Liver (tissue), 7 donors: ENCODE measurements at regions not wholly inside any gene's neighbourhood (a gene's known extent, or its start where the extent isn't known, plus 50 kb on each side); places are given as distances from the start of the nearest gene placed in this dataset.

Experiments
- DNase-seq: peaks from one replicate; pipeline ENCODE4 v3.0.0-alpha.2; 2017; ENCODE audit warnings: low spot score
- H3K27ac ChIP-seq, 2 donors: one replicate each; pipeline ENCODE4 v1.7.0; 2013; ENCODE audit warnings: inconsistent platforms in 2 of 2, low read length in 2 of 2, control low read depth in 1 of 2, low read depth in 1 of 2, mild to moderate bottlenecking in 1 of 2
- H3K27me3 ChIP-seq, 4 donors: one replicate each; pipeline versions ENCODE4 v1.6.1 to v1.7.0; 2013; ENCODE audit warnings: low read length in 3 of 4, inconsistent platforms in 1 of 4, mild to moderate bottlenecking in 1 of 4, moderate library complexity in 1 of 4; ENCODE audit not compliant: control insufficient read depth in 4 of 4, insufficient read depth in 4 of 4
- H3K36me3 ChIP-seq, 4 donors: one replicate each; pipeline versions ENCODE4 v1.6.1 to v1.7.0; 2013; ENCODE audit warnings: low read length in 3 of 4, mild to moderate bottlenecking in 3 of 4, low read depth in 1 of 4, moderate library complexity in 1 of 4; ENCODE audit not compliant: control insufficient read depth in 4 of 4, insufficient read depth in 3 of 4
- H3K4me1 ChIP-seq, 4 donors: one replicate each; pipeline versions ENCODE4 v1.6.1 to v1.7.0; 2013; ENCODE audit warnings: low read length in 3 of 4, mild to moderate bottlenecking in 3 of 4, moderate library complexity in 1 of 4; ENCODE audit not compliant: control insufficient read depth in 4 of 4, insufficient read depth in 4 of 4
- H3K4me3 ChIP-seq, 3 donors: one replicate each; pipeline versions ENCODE4 v1.6.1 to v1.7.0; 2013; ENCODE audit warnings: low read length in 3 of 3, control low read depth in 1 of 3, low read depth in 1 of 3, mild to moderate bottlenecking in 1 of 3
- H3K9ac ChIP-seq, 2 donors: one replicate each; pipeline ENCODE4 v1.7.0; 2013; ENCODE audit warnings: low read length in 2 of 2, mild to moderate bottlenecking in 2 of 2, moderate library complexity in 2 of 2, control low read depth in 1 of 2, low read depth in 1 of 2
- H3K9me3 ChIP-seq, 4 donors: one replicate each; pipeline versions ENCODE4 v1.6.1 to v1.7.0; 2013; ENCODE audit warnings: low read length in 3 of 4; ENCODE audit not compliant: control insufficient read depth in 4 of 4
- EGR1 ChIP-seq, 2 donors: IDR thresholded peaks; 2 replicates each; pipeline ENCODE4 v1.6.1; 2016 to 2018; ENCODE audit warnings: antibody characterized with exemption in 2 of 2, low read depth in 2 of 2
- FOXA1 ChIP-seq: IDR thresholded peaks from 2 replicates; pipeline ENCODE4 v1.6.1; 2016; ENCODE audit warnings: antibody characterized with exemption
- GABPA ChIP-seq, 2 donors: IDR thresholded peaks in 1 of 2; conservative IDR thresholded peaks in 1 of 2; 2 replicates each; pipeline ENCODE4 v1.6.1; 2016; ENCODE audit warnings: antibody characterized with exemption in 2 of 2, mild to moderate bottlenecking in 1 of 2, moderate library complexity in 1 of 2
- HNF4G ChIP-seq: IDR thresholded peaks from 2 replicates; pipeline ENCODE4 v1.6.1; 2016; ENCODE audit warnings: antibody characterized with exemption
- JUND ChIP-seq, 2 donors: IDR thresholded peaks; 2 replicates each; pipeline ENCODE4 v1.6.1; 2016; ENCODE audit warnings: antibody characterized with exemption in 2 of 2
- NR2F2 ChIP-seq: IDR thresholded peaks from 2 replicates; pipeline ENCODE4 v1.6.1; 2016; ENCODE audit warnings: antibody characterized with exemption
- RAD21 ChIP-seq, 2 donors: IDR thresholded peaks; 2 replicates each; pipeline ENCODE4 v1.6.1; 2016; ENCODE audit warnings: antibody characterized with exemption in 2 of 2, mild to moderate bottlenecking in 2 of 2
- RXRA ChIP-seq, 2 donors: IDR thresholded peaks; 2 replicates each; pipeline ENCODE4 v1.6.1; 2017 to 2018; ENCODE audit warnings: antibody characterized with exemption in 2 of 2, mild to moderate bottlenecking in 1 of 2
- SP1 ChIP-seq: IDR thresholded peaks from 2 replicates; pipeline ENCODE4 v1.6.1; 2018; ENCODE audit warnings: antibody characterized with exemption, mild to moderate bottlenecking
- TAF1 ChIP-seq: conservative IDR thresholded peaks from 2 replicates; pipeline ENCODE4 v1.6.1; 2016; ENCODE audit warnings: antibody characterized with exemption, mild to moderate bottlenecking
- YY1 ChIP-seq: IDR thresholded peaks from 2 replicates; pipeline ENCODE4 v1.6.1; 2016; ENCODE audit warnings: antibody characterized with exemption, mild to moderate bottlenecking
- WGBS: extraction: QIAGEN DNeasy Blood & Tissue Kit; methylation state at CpG from one replicate; pipeline ENCODE4 v1.1.7; 2013; 5-methylcytosine and 5-hydroxymethylcytosine counted together
- TF ChIP-seq, protein P1 (sequence below): IDR thresholded peaks from 2 replicates; pipeline ENCODE4 v1.6.1; 2016; ENCODE audit warnings: antibody characterized with exemption
- TF ChIP-seq, protein P2 (sequence below): IDR thresholded peaks from 2 replicates; pipeline ENCODE4 v1.6.1; 2016; ENCODE audit warnings: antibody characterized with exemption, mild to moderate bottlenecking
- TF ChIP-seq, protein P3 (sequence below): IDR thresholded peaks from 2 replicates; pipeline ENCODE4 v1.6.1; 2016; ENCODE audit warnings: antibody characterized with exemption
- donor health status: healthy.
- donor health status: healthy.
- donor health status: healthy.
- donor health status: healthy.

DNA sequence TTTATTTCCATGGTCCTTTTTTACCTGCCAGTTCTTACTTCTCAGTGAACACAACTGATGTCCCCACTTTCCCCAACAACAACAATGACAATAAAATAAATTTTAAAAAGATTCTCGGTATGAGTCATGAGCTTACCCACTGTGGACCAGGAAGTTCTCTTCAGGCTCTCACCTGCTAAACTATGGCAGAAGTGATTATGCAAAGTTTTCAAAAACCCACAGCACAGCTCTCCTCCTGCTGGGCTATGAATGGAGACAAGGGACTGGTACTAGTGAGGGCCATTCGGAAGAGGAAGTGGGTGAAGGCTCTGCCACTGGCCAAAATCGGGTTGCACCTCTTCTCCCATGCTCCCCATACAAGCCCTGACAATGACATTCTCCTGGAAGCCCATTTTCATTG, 429.4 kb downstream of the PIK3R1 start:
- no peak overlapping the region for H3K27ac ChIP-seq
- no peaks in the 10 kb centered on the region for H3K36me3 ChIP-seq
- no peak overlapping the region for H3K4me3 ChIP-seq
- DNase-seq = no peak
- 91% methylated on average over 3 of the region's 3 CpGs for WGBS
- H3K9me3 ChIP-seq = no peaks in the 10 kb centered on the region
- TF ChIP-seq HNF4G = no peak
- no peak for TF ChIP-seq EGR1 (IDR thresholded peaks at IDR 0.05; ENCODE audit: low read depth in 2 of 2)
- TF ChIP-seq, protein P1, sequence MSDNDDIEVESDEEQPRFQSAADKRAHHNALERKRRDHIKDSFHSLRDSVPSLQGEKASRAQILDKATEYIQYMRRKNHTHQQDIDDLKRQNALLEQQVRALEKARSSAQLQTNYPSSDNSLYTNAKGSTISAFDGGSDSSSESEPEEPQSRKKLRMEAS = no peak
- TF ChIP-seq, protein P2, sequence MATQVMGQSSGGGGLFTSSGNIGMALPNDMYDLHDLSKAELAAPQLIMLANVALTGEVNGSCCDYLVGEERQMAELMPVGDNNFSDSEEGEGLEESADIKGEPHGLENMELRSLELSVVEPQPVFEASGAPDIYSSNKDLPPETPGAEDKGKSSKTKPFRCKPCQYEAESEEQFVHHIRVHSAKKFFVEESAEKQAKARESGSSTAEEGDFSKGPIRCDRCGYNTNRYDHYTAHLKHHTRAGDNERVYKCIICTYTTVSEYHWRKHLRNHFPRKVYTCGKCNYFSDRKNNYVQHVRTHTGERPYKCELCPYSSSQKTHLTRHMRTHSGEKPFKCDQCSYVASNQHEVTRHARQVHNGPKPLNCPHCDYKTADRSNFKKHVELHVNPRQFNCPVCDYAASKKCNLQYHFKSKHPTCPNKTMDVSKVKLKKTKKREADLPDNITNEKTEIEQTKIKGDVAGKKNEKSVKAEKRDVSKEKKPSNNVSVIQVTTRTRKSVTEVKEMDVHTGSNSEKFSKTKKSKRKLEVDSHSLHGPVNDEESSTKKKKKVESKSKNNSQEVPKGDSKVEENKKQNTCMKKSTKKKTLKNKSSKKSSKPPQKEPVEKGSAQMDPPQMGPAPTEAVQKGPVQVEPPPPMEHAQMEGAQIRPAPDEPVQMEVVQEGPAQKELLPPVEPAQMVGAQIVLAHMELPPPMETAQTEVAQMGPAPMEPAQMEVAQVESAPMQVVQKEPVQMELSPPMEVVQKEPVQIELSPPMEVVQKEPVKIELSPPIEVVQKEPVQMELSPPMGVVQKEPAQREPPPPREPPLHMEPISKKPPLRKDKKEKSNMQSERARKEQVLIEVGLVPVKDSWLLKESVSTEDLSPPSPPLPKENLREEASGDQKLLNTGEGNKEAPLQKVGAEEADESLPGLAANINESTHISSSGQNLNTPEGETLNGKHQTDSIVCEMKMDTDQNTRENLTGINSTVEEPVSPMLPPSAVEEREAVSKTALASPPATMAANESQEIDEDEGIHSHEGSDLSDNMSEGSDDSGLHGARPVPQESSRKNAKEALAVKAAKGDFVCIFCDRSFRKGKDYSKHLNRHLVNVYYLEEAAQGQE = no peak
- no peak overlapping the region for H3K9ac ChIP-seq
- H3K27me3 ChIP-seq = no peaks in the 10 kb centered on the region
- peaks cover 0 to 35% (median 5%) of the 10 kb centered on the region in 4 donors for H3K4me1 ChIP-seq

DNA sequence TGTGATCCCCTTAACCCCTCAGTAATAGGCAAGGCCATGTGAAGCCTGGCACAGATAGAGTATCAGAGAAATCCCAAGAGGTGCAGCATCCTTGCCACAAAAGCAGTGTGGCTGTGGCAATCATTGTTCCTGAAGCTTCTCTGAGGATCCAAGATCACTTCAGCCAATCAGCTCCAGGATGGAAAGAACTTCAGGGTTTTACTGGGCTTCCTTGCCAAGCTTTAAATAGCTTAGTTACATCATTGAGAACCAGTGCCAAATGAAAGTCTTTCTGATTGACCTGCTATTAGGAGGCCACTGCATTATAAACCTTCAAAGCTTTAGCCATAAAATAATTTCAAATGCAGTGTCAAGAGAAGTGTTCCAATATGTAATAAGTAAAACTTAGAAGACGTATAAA, 430.6 kb downstream of the PIK3R1 start:
- H3K27ac ChIP-seq = no peak overlapping the region
- peaks cover 0 to 37% (median 5%) of the 10 kb centered on the region in 4 donors for H3K4me1 ChIP-seq
- no peaks in the 10 kb centered on the region for H3K27me3 ChIP-seq
- no peaks in the 10 kb centered on the region for H3K9me3 ChIP-seq
- no peak overlapping the region for H3K9ac ChIP-seq
- no peaks in the 10 kb centered on the region for H3K36me3 ChIP-seq
- 78% methylated on average over 1 of the region's 1 CpG for WGBS
- H3K4me3 ChIP-seq = no peak overlapping the region
- no peak for DNase-seq
- TF ChIP-seq FOXA1 = no peak
- TF ChIP-seq RXRA (IDR thresholded peaks at IDR 0.05) = no peak
- TF ChIP-seq SP1 = no peak
- TF ChIP-seq, protein P3, sequence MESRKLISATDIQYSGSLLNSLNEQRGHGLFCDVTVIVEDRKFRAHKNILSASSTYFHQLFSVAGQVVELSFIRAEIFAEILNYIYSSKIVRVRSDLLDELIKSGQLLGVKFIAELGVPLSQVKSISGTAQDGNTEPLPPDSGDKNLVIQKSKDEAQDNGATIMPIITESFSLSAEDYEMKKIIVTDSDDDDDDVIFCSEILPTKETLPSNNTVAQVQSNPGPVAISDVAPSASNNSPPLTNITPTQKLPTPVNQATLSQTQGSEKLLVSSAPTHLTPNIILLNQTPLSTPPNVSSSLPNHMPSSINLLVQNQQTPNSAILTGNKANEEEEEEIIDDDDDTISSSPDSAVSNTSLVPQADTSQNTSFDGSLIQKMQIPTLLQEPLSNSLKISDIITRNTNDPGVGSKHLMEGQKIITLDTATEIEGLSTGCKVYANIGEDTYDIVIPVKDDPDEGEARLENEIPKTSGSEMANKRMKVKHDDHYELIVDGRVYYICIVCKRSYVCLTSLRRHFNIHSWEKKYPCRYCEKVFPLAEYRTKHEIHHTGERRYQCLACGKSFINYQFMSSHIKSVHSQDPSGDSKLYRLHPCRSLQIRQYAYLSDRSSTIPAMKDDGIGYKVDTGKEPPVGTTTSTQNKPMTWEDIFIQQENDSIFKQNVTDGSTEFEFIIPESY = no peak
- TF ChIP-seq, protein P1 = no peak
- TF ChIP-seq RAD21 (IDR thresholded peaks at IDR 0.05) = no peak
- TF ChIP-seq, protein P2 = no peak
- no peak for TF ChIP-seq GABPA (IDR thresholded peaks at IDR 0.05 in 1 of 2, conservative IDR thresholded peaks at IDR 0.05 in 1 of 2)
- TF ChIP-seq TAF1 = no peak
- TF ChIP-seq HNF4G = no peak
- no peak for TF ChIP-seq JUND (IDR thresholded peaks at IDR 0.05)
- no peak for TF ChIP-seq YY1
- no peak for TF ChIP-seq NR2F2
